HG03378 (cell line): ENCODE measurements at regions not wholly inside any gene's neighbourhood (a gene's known extent, or its start where the extent isn't known, plus 50 kb on each side); places are given as distances from the start of the nearest gene placed in this dataset.

ENCODE experiments used
- ATAC-seq: cut with Tn5 transposase; IDR thresholded peaks from one replicate; pipeline ENCODE4 v1.9.1; 2021; ENCODE audit warnings: mild to moderate bottlenecking, moderate library complexity; ENCODE audit not compliant: unreplicated experiment

DNA sequence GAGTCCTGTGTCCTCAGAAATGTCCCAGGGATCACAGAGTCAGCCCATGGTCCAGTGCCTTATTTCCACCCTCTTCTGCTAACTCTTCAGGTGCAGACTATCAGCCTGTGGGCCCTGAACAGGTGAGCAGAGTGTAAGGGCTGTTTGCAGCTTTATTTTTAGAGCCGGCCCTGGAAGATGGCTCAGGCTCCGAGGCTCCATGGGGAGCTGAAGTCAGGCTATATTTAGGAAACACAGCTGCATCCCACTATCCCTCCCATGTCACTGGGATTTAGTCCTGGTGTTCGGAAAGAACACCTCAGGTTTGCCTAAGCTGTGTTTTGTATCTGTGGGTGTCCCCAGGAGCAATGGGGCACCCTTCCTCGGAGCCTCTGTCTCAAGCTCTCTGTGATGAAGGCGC is 126.9 kb downstream of the RPS24 start:
- no peak for ATAC-seq

DNA sequence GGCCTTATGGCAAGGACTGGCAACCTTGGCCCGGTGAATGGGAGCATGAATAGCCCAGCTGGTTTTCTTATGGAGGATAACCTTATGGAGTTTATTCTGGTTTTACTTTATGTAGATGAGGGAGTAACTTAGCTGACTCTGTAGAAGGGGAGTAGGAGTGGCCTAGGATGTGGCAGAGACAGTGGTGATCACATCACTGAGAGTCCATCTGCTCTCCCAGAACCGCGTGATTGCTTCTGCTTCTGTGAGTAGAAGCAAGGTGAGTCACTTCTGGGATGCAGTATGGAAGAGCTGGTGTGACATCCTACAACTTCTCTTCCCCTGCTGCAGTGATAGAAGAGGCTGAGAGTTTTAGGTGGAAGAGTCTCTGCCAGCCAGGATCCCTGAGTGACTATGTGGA is 129.2 kb downstream of the RPS24 start:
- no peak for ATAC-seq

GRCh38 chr10:78164702-78165101 is 131.0 kb downstream of the RPS24 start:
- ATAC-seq = no peak

DNA sequence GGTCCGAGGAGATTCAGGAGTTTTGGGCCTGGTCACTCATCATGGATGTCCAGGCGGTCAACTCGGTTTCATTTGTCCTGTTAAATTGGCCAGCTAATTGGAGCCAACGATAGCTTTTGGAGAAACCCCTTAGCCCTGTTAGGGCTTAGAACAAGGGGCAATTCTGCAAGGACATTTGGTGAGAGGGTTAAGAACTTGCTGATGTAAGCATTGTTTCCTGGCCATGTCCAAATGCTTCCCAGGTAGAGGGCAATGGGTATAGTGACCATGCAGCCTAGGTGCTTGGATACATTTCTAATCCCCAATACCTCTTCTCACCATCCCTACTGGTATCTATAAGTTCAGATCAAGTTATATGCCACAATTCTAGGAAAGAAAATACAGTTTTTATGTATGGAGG is 131.5 kb downstream of the RPS24 start:
- no peak for ATAC-seq

DNA sequence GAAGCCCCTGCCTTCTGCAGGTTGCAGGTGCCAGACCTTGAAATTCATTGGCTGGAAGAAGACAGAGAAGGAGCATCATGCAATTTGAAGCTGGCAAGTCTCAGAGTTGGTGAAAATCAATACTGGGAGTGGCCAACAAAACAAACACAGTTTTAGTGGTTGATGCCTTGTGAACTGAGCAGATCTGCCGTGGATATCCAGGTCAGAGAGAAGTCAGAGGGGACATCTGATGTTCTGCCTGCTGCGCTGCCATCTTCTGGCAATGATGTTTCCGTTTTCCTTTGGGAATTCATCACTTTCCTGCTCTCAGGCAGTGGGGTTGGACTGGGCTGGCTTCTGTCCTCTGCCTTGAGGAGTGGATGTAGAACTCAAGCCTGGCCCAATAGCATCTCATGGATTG is 132.0 kb downstream of the RPS24 start:
- ATAC-seq = no peak

- ATAC-seq = no peak
These were observed 132.6 kb downstream of the RPS24 start for GRCh38 chr10:78166261-78166660.

DNA sequence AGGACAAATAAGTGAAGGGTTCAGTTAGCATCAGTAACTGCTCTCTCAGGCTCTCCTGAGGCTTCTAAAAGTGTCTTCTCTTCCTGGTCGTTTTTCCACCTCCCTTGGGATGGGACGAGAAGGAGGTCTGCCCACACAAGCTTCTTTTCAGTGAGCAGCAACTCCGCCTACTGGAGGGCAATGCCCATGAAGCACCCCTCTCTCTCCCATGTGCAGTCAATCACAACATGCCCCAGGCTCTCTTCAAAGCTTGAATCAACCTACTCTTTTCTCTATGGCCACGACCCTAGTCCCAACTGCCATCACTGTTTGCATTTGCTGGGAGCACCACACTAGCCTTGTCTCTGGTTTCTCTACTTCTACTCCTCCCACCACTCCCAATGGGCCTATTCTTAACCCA is 135.6 kb downstream of the RPS24 start:
- no peak for ATAC-seq

GRCh38 chr10:78170026-78170475 is 136.4 kb downstream of the RPS24 start:
- ATAC-seq = no peak

GRCh38 chr10:78171633-78172400 is 138.2 kb downstream of the RPS24 start:
- no peak for ATAC-seq

DNA sequence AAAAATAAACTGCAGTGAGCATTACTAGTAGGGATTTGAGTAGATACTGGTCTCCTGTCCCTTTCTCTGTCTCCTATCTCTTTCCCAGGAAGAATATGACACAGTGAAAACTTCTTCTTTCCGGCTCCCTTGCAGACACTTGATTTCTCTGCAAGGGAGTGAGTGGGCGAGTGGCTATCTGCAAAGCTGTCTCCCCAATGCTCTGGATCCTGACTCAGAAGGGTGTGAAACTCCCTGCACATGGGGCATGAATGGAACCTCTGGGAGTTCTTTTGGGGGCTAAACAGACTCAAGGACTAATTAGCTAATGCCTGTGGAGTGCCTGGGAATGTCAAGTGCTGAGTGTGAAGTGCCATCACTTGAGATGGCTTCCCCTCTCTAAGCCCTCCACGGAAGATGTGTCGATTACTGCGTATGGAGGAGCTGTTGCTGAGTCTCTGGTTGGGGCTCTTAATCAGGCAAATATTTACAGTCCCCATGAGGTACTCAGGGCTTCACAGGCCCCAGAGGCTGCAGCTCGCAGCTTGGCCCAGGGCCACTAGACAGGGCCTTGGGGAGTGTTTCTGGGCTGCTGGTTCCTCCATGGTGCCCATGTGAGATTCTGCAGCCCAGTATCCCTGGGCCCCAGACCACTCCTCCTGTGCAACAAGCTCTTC is 139.8 kb downstream of the RPS24 start:
- ATAC-seq = no peak

- no peak for ATAC-seq
These were observed 141.9 kb downstream of the RPS24 start for GRCh38 chr10:78175444-78176015.

DNA sequence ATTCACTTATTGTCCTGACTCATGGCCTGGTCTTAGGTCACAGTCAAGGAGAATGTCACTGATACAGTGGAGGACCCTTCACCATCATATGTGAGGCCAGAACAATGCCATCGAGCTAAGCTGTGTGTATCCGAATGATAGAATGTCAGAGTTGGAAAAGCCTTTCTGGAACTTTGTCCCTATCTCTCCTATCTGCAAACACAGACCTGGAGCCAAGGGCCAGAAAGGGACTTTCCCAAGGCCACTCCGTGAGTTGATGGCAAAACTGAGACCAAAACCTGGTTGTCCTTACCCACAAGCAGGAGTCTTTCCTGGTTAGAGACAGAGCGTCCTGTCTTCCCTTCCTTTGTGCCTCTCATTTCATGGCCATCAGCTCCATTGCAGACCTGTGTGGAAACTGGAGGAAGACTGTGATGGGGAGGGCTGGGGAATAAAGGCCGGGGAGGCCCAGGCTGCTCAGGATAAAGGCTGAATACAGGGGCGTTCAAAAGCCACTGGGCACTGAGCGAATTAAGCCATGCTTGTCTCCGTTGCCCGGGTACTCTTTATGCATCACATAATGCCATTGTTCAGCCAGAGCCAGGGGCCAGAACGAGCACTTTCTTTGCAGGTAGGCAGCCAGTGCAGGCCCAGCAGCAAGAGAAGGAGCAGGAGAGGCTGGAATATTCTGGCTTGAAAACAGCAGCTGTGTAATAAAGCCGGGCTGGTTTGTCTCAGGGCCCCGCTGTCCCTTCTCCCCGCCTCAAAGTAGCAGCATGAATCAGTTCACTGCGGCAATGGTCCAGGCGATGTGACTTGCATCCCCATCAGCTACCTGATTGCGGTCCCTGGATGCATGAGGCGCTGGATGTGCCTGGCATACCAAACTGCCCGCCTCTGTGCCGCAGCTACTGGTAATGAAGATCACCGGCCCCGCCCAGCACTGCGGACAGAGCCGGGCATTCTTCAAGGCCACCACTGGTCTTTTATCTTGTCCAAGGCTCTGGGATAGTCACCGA is 143.0 kb downstream of the RPS24 start:
- no peak for ATAC-seq

GRCh38 chr10:78177491-78178185 is 144.0 kb downstream of the RPS24 start:
- no peak for ATAC-seq

DNA sequence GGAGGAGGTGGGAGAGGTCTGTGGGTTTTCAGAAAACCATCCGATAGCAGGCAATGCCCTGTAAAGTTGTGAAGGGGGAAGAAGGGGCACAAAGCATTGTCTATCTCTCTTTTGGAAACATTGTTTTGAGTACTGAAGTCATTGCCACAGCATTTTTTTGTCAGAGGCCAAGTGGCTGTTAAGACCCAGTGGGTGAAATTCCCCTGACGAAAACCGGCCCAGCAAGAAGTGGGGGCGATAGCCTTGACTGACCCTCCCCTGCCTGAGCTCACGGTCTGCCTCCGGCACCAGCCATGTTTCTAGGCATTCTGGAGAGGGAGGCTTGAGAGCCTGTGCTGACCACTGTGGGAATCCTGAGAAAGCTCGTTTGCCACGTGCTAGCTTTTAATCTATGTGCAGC is 144.7 kb downstream of the RPS24 start:
- no peak for ATAC-seq

- no peak for ATAC-seq
These were observed 145.3 kb downstream of the RPS24 start for GRCh38 chr10:78178940-78179339.

GRCh38 chr10:78179886-78180705 is 146.4 kb downstream of the RPS24 start:
- ATAC-seq = no peak

GRCh38 chr10:78181381-78182055 is 147.9 kb downstream of the RPS24 start:
- ATAC-seq = no peak

- no peak for ATAC-seq
These were observed 149.2 kb downstream of the RPS24 start for GRCh38 chr10:78182841-78183240.
